ENCODE measurements at regions not wholly inside any gene's neighbourhood (a gene's known extent, or its start where the extent isn't known, plus 50 kb on each side); places are given as distances from the start of the nearest gene placed in this dataset.

DNA sequence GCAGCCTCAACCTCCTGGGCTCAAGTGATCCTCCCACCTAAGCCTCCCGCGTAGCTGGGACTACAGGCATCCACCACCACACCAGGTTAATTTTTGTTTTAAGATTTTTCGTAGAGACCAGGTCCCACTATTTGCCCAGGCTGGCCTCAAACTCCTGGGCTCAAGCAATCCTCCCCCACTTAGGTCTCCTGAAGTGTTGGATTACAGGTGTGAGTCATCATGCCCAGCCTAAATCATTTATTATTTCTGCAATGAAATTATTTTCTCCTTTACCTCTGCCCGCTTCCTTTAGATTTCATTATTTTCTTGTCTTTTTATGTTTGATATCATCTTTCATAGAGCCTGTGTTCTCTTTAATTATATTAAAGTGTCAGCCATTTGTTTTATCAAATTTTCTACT, 165.2 kb upstream of the OTX2 start:
- TF ChIP-seq POLR2AphosphoS5 (IDR thresholded peaks at IDR 0.05; ENCODE audit: control insufficient read depth, insufficient read depth, low read depth, low read length) (no peak), HDAC1 (IDR thresholded peaks at IDR 0.05) (no peak)

Measured in K562 (cell line).